C1 segment of cervical spinal cord (tissue), 14 donors: ENCODE measurements at regions not wholly inside any gene's neighbourhood (a gene's known extent, or its start where the extent isn't known, plus 50 kb on each side); places are given as distances from the start of the nearest gene placed in this dataset.
A peak's percentile ranks its signal among the peaks of the same experiment; 100 is the strongest.

Source experiments
- DNase-seq, 14 donors: peaks; one replicate each; lab custom pipeline; 2025; lab: John Stamatoyannopoulos, UW

- DNase-seq = no peak
These were observed 478.6 kb upstream of the ACVR2A start for GRCh38 chr2:147366279-147366678.

- no peak for DNase-seq
These were observed 479.2 kb upstream of the ACVR2A start for GRCh38 chr2:147365622-147366021.

GRCh38 chr2:147364597-147364996 lies 480.2 kb upstream of the ACVR2A start:
- DNase-seq = no peak

DNA sequence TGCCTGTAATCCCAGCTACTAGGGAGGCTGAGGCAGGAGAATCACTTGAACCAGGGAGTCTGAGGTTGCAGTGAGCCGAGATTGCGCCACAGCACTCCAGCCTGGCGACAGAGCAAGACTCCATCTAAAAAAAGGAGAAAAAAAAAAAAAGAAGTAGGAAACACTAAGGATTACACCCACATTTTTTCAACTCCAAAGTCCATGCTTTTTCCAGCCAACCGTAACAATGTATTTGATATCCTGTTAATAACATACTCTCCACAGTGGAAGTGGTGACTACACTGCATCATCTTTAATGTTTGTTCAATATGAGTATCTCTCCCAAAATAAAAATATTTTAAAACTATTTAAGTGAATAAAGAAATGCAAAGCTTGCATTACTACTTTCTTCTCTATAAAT lies 481.6 kb upstream of the ACVR2A start:
- DNase-seq = no peak

DNA sequence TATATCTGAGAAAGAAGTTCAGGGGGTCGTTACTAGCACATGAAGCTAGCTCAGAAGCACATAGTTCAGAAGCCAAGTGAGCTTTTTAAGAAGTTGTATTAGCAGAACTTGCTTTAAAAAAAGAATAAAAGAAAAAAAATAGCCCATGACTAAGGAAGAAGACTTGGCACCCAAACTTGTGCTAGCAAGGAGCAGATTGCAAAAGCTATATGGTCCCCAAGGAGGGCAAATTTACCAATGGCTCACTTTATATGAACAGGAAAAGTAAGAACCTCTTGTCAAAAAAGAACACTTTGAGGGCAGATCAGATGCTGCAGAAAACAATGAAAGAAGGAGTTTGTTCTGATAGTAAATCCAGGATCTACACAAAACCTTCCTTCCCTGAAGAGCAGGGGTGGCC lies 486.5 kb upstream of the ACVR2A start:
- no peak for DNase-seq

GRCh38 chr2:147356157-147356556 lies 488.7 kb upstream of the ACVR2A start:
- no peak for DNase-seq

DNA sequence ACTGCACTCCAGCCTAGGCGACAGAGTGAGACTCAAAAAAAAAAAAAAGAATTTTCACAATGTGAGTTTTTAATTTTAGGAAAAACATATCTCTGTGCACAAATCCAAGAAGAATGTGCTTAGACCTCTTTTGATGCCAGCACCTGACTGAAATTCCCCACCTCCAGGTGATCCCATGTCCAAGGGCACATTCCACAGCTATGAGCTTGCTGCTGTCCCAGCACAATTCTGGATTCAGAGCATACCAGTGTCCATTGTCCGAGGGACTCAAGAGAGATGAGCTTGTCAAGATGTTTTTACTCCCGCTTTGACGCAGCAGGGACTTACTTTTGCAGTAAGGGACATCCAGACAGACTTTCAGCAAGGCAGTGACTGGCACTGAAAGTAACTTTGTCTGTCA lies 489.1 kb upstream of the ACVR2A start:
- no peak for DNase-seq

GRCh38 chr2:147353072-147353381 lies 491.8 kb upstream of the ACVR2A start:
- no peak for DNase-seq

GRCh38 chr2:147352264-147353071 lies 492.4 kb upstream of the ACVR2A start:
- peak in 1 of 14 donors; percentile 2 for DNase-seq

- peak in 2 of 14 donors; percentile 7 to 17 for DNase-seq
These were observed 493.0 kb upstream of the ACVR2A start for GRCh38 chr2:147351784-147352183.

GRCh38 chr2:147348931-147349555 lies 495.8 kb upstream of the ACVR2A start:
- no peak for DNase-seq

- no peak for DNase-seq
These were observed 498.7 kb upstream of the ACVR2A start for GRCh38 chr2:147346142-147346541.

DNA sequence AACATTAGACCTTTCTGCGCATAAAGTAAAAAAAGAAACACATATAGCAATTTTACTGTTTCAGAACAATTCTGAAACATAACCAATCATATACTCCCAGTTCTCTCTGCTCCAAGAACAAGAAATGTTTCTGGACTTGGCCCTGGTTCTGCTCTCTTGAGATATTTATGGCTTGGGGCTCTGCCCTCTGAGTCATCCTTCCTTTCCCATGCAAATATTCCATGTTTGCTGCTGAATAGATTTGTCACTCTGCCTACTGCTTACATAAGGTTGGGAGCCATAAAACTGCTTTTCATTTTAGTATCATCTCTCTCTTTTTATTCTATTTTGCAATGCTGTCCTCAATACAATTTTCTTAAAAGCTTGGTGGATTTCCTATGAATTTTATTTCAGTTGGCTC lies 499.6 kb upstream of the ACVR2A start:
- DNase-seq = no peak

DNA sequence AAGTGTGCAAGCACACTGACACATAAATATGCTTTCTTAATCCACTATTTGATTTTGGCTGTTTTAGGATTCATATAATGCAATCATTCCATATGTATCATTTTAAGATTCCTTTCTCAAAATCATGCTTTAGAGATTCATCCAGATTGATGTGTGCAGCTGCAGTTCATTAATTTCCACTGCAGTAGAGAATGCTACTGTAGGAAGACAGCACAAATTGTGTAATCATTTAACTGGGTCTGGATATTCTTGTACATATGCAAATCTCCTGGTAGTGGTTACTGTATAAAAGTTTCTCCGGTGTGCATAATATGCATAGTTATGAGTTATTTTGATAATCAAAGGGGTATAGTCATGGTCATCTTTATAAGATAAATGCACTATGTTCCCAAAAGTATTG lies 502.5 kb upstream of the ACVR2A start:
- DNase-seq = no peak

DNA sequence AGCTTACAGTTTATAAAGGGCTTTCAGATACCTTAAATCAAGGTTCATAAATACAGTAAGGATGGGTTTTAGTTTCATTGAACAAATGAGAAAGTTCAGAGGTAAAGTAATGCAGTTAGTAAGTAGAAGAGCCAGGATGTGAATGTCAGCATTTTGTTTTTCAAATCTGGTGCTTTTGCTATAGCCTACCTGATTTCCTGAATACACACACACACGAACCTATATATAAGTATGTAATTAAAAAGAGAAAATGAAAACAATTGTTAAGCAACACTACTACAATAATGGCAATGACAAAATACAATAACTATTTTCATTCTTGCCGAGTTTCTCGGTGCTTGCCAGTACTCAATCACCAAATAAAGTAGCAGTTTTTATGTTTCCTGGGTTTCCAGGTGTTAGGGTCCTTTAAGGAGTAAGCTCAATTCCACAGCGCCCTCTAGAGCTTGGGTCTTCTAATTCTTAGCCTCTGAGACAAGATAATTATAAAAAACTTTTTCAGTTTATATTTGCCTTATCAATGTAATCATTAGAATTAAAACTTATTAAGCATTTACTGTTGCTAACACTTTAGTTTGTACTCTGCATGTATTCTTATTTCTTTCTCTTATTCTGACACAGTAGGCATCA lies 512.9 kb upstream of the ACVR2A start:
- no peak for DNase-seq

GRCh38 chr2:147330925-147331324 lies 513.9 kb upstream of the ACVR2A start:
- DNase-seq = no peak

DNA sequence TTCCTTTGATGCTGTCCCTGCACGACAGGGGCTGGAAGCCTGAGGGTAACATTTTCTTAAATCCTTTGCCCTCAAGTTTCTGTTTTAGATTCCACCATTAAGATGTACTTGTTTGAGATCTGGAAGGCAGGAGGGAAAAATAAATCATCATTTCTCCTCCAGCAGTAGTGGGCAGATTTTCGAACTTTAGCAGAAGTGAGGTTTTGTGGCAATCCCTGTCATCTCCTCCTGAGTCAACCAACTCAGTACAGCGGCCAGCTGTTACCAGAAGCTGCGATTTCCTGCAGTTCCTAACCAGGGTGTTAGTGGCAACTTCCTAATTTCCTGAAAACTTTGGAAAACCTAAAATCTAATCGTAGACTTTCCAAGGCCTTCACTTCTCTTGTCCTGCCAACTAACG lies 517.2 kb upstream of the ACVR2A start:
- no peak for DNase-seq

DNA sequence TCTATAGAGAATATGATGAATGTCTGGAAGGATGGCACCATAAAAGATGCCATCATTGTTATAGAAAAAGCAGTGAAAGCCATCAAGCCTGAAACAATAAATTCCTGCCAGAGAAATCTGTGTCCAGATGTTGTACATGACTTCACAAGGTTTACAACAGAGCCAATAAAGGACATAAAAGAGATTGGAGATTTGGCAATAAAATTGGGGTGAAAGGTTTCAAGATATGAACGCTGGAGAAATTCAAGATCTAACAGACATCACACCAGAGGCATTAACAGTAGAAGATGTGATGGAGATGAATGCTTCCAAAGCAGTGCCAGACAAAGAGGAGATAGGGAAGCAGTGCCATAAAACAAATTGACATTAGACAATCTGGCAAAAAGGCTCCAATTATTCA lies 518.8 kb upstream of the ACVR2A start:
- no peak for DNase-seq

DNA sequence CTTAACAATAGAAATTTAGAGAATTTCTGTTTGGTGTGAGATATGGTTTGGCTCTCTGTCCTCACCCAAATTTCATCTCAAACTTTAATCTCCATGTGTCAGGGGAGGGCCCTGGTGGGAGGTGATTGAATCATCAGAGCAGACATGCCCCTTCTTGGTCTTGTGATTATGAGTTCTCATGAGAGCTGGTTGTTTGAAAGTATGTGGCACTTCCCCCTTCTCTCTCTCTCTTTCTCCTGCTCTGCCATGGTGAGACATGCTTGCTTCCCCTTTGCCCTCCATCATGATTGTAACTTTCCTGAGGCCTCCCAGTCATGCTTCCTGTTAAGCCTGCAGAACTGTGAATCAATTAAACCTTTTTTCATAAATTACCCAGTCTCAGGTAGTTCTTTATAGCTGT lies 524.7 kb upstream of the ACVR2A start:
- DNase-seq = no peak

DNA sequence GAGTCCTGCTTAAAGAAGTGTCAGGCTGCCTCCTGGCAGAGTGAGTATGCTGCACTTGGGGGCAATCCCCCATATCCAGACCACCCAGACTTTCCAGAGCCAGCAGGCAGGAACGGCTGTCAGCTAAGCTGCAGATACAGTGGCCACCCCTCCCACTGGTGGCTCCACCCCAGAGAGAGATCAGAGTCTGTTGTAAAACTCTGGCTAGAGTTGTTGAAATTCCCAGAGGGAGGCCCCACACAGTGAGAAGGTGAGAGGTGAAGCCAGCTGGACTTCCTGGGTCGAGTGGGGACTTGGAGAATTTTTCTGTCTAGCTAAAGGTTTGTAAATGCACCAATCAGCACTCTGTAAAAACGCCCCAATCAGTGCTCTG lies 533.8 kb upstream of the ACVR2A start:
- no peak for DNase-seq

GRCh38 chr2:147310335-147311057 lies 534.3 kb upstream of the ACVR2A start:
- DNase-seq = no peak

GRCh38 chr2:147297820-147298219 lies 547.0 kb upstream of the ACVR2A start:
- DNase-seq = no peak
